Coronary artery (tissue), 2 donors: ENCODE measurements at regions not wholly inside any gene's neighbourhood (a gene's known extent, or its start where the extent isn't known, plus 50 kb on each side); places are given as distances from the start of the nearest gene placed in this dataset.

ENCODE experiments used
- DNase-seq: peaks from one replicate; pipeline ENCODE4 v3.0.0-alpha.2; 2017; ENCODE audit warnings: low spot score
- H3K27ac ChIP-seq, 2 donors: fragments of 200-600 bp; sonication (generic); one replicate each; pipeline ENCODE4 v1.5.1; 2016 to 2019
- H3K4me3 ChIP-seq: fragments of 200-600 bp; sonication (generic); 2 replicates; pipeline ENCODE4 v1.5.1; 2016; ENCODE audit warnings: mild to moderate bottlenecking, moderate library complexity
- CTCF ChIP-seq: fragments of 200-600 bp; sonication (generic); IDR thresholded peaks from one replicate; pipeline ENCODE4 v1.5.1; 2019; ENCODE audit warnings: antibody characterized with exemption

GRCh38 chr17:77693776-77694175, 264.7 kb upstream of the TNRC6C start:
- peak; percentile 47 for DNase-seq
- Histone ChIP-seq H3K27ac (no peak overlapping the region), H3K4me3 (no peak overlapping the region)
- TF ChIP-seq CTCF = no peak

DNA sequence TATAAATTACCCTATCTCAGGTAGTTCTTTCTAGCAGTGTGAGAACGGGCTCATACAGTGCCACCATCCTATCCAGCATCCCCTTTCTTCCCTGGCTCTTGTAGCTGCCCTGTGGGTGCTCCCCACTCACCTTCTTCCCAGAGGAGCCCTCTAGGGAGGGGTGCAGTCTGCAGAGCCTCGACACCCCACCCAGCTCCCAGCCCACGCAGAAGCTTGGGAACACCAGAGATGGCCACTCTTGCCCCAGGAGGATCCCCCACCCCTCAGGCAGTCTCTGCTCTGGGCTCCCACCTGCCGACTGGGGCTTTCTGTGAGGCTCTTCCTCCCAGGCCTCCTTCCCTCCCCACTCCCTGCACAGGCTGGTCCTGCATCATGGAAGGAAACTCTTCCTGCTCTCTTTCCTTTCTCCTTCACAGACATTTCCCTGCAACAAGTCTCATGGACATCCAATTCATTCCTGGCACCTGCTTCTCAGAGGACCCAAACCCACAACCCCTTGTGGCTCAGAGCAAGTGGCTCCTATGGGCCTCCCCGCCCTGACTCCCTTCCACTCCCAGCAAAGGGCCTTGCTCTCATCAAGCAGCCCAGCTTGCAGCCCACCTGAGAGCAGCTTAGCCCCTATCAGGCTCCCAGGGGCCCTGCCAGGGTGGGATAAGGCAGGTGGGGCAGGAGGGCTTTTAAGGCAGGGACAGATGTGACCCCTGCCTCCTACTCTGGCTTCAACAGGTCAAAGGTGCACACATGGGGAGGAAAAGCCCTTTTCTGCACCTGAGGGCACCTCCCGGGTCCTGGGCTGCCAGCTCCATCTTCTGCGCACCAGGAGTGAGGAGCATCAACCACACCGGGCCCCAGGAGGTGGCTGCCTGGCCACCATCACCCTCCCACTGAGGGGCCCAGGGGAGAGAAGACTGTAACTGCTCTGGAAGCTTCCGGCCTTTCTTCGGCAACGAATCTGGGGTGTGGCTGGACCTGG, 263.8 kb upstream of the TNRC6C start:
- Histone ChIP-seq H3K4me3 (no peak overlapping the region), H3K27ac (no peak overlapping the region)
- DNase-seq = peak; percentile 49
- no peak for TF ChIP-seq CTCF

DNA sequence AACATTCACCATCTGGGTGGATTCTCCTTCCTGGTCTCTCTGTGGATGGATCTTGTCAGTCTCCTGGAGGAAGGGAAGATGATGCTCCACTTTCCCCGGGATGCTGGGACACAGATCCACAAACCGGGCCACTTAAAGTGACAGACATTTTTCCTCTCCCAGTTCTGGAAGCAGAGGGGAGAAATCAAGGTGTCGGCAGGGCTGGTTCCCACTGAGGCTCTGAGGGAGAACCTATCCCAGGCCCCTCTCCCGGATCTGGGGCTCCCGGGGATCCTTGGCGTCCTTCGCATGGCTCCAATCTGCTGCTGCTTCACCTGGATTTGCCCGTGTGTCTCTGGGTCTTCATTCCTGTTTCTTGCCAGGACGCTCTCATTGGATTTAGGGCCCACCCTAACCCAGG, 263.1 kb upstream of the TNRC6C start:
- no peak for TF ChIP-seq CTCF
- Histone ChIP-seq H3K4me3 (no peak overlapping the region), H3K27ac (no peak overlapping the region)
- peak; percentile 57 for DNase-seq

GRCh38 chr17:77696151-77696720, 262.3 kb upstream of the TNRC6C start:
- no peak for TF ChIP-seq CTCF
- Histone ChIP-seq H3K4me3 (no peak overlapping the region), H3K27ac (no peak overlapping the region)
- peak; percentile 38 for DNase-seq

GRCh38 chr17:77696721-77697460, 261.6 kb upstream of the TNRC6C start:
- TF ChIP-seq CTCF = no peak
- Histone ChIP-seq H3K4me3 (no peak overlapping the region), H3K27ac (no peak overlapping the region)
- DNase-seq = peak; percentile 46

DNA sequence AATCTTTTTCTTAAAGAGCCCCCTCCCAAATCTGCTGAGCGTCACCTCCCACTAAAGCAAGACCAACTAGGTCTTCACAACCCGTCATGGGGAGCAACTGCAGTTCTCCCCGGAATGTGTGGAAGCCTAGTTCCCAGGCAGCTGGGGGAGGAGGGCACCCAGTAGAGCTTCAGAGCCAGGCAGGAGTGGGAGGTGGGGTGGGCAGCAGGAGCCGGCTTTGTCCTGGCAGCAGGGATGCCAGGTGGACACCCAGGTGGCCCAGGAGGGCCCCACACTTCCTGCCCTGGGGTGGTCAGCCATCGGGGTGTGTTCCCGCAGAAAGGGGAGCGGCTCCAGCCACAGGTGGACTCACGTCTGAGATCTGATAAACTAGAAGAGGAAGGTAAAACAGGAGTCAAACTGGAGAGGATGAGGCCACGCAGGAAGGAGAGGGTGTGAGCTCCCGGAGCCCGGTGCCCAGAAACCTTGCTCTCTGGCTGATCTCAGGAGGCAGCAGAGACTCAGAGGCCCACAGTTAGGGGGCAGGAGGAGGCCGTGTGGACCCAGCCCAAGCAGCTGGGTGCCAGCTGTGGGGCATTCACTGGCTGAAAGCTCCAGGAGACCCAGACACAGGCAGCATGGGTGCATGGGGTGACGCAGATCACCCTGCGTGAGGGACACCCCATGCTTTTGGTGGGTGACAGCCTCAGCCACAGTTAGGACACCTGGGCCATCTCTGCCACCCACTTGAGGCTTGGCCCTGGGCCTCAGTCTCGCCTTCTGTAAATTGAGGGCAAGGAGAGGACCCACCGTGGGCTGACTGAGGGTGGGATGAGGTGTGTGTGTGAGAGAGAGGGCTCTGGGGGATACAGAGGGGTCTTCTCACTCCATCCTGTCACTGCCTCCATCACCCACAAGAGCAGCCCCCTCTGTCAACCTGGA, 260.8 kb upstream of the TNRC6C start:
- DNase-seq = peak; percentile 62
- no peak for TF ChIP-seq CTCF
- no peak overlapping the region for H3K27ac ChIP-seq
- no peak overlapping the region for H3K4me3 ChIP-seq
